OCI-LY3 (cell line): ENCODE measurements at regions not wholly inside any gene's neighbourhood (a gene's known extent, or its start where the extent isn't known, plus 50 kb on each side); places are given as distances from the start of the nearest gene placed in this dataset.

ENCODE experiments used
- H2AFZ ChIP-seq: fragments of 200-600, 300-600 bp; shearing (Covaris generic); 2 replicates; pipeline ENCODE4 v1.6.0; 2014; ENCODE audit warnings: antibody characterized with exemption, low read depth, low read length
- H3K27ac ChIP-seq: fragments of 200-600, 300-600 bp; sonication (generic); 2 replicates; pipeline ENCODE4 v1.5.1; 2014; ENCODE audit warnings: mild to moderate bottlenecking, low read length, moderate library complexity, mixed read lengths
- H3K27me3 ChIP-seq: fragments of 200-600, 300-600 bp; sonication (generic); 2 replicates; pipeline ENCODE4 v1.6.1; 2014; ENCODE audit warnings: low read depth, low read length, mixed read lengths
- H3K36me3 ChIP-seq: fragments of 200-600, 300-600 bp; sonication (generic); replicated peaks from 2 replicates; pipeline ENCODE3; 2014; ENCODE audit warnings: low read depth, low read length, mixed read lengths
- H3K4me1 ChIP-seq: fragments of 300-600, 200-600 bp; sonication (generic); 2 replicates; pipeline ENCODE4 v1.6.1; 2014; ENCODE audit warnings: low read length, mixed read lengths
- H3K4me2 ChIP-seq: fragments of 200-600, 300-600 bp; sonication (generic); 2 replicates; pipeline ENCODE4 v1.6.1; 2014; ENCODE audit warnings: low read length, mixed read lengths
- H3K4me3 ChIP-seq: fragments of 300-600, 200-600 bp; sonication (generic); 2 replicates; pipeline ENCODE4 v1.5.1; 2014; ENCODE audit warnings: antibody characterized with exemption, mild to moderate bottlenecking, low read length, moderate library complexity
- H3K79me2 ChIP-seq: fragments of 300-600, 200-600 bp; shearing (Covaris generic); 2 replicates; pipeline ENCODE4 v1.6.1; 2014; ENCODE audit warnings: mild to moderate bottlenecking, low read length, mixed read lengths
- H3K9ac ChIP-seq: fragments of 300-600, 200-600 bp; shearing (Covaris generic); 2 replicates; pipeline ENCODE4 v1.6.0; 2014; ENCODE audit warnings: mild to moderate bottlenecking, low read length, moderate library complexity
- H3K9me3 ChIP-seq: fragments of 200-600, 300-600 bp; shearing (Covaris generic); 2 replicates; pipeline ENCODE4 v1.6.1; 2014; ENCODE audit warnings: low read length, mixed read lengths; ENCODE audit not compliant: insufficient read depth
- H4K20me1 ChIP-seq: fragments of 200-600, 300-600 bp; sonication (generic); 2 replicates; pipeline ENCODE4 v1.6.1; 2016; ENCODE audit warnings: low read length, mixed read lengths; ENCODE audit not compliant: insufficient read depth
- CTCF ChIP-seq: fragments of 200-600, 300-600 bp; sonication (generic); IDR thresholded peaks from 2 replicates; pipeline ENCODE4 v1.5.1; 2014; ENCODE audit warnings: antibody characterized with exemption, low read length, low read depth
- EZH2phosphoT487 ChIP-seq: fragments of 200-600 bp; shearing (Covaris generic); IDR thresholded peaks from 2 replicates; pipeline ENCODE4 v1.6.1; 2018; ENCODE audit warnings: antibody characterized with exemption, mixed run types, low read depth

- H3K4me2 ChIP-seq, result no peak overlapping the region
- no peak overlapping the region for H2AFZ ChIP-seq
- no peaks in the 10 kb centered on the region for H3K79me2 ChIP-seq
- H3K27ac ChIP-seq, result no peak overlapping the region
- H3K9ac ChIP-seq, result no peak overlapping the region
- TF ChIP-seq EZH2phosphoT487, result no peak
- TF ChIP-seq CTCF, result no peak
- H3K9me3 ChIP-seq, result no peaks in the 10 kb centered on the region
- H3K4me1 ChIP-seq, result no peaks in the 10 kb centered on the region
- no peaks in the 10 kb centered on the region for H3K27me3 ChIP-seq
- no peak overlapping the region for H3K4me3 ChIP-seq
- no peaks in the 10 kb centered on the region for H4K20me1 ChIP-seq
- H3K36me3 ChIP-seq, result no peaks in the 10 kb centered on the region
These were observed 240.6 kb upstream of the GRIP1 start for GRCh38 chr12:66919466-66919865.

- H2AFZ ChIP-seq, result no peak overlapping the region
- no peaks in the 10 kb centered on the region for H3K9me3 ChIP-seq
- no peak overlapping the region for H3K4me3 ChIP-seq
- peaks cover 4% of the 10 kb centered on the region; the same call in 1 of the 2 replicates for H3K4me1 ChIP-seq
- H3K27ac ChIP-seq, result no peak overlapping the region
- TF ChIP-seq CTCF (no peak), EZH2phosphoT487 (no peak)
- H3K9ac ChIP-seq, result no peak overlapping the region
- H4K20me1 ChIP-seq, result no peaks in the 10 kb centered on the region
- no peak overlapping the region for H3K4me2 ChIP-seq
- H3K36me3 ChIP-seq, result no peaks in the 10 kb centered on the region
- no peaks in the 10 kb centered on the region for H3K79me2 ChIP-seq
- H3K27me3 ChIP-seq, result no peaks in the 10 kb centered on the region
These were observed 241.3 kb upstream of the GRIP1 start for GRCh38 chr12:66920205-66920604.

- no peak overlapping the region for H3K4me3 ChIP-seq
- H3K4me1 ChIP-seq, result peaks cover 5% of the 10 kb centered on the region; the same call in 1 of the 2 replicates
- H3K36me3 ChIP-seq, result no peaks in the 10 kb centered on the region
- H3K4me2 ChIP-seq, result no peak overlapping the region
- no peak overlapping the region for H3K9ac ChIP-seq
- TF ChIP-seq EZH2phosphoT487, result no peak
- TF ChIP-seq CTCF, result no peak
- H3K79me2 ChIP-seq, result no peaks in the 10 kb centered on the region
- H3K27me3 ChIP-seq, result no peaks in the 10 kb centered on the region
- H2AFZ ChIP-seq, result no peak overlapping the region
- no peaks in the 10 kb centered on the region for H3K9me3 ChIP-seq
- H3K27ac ChIP-seq, result no peak overlapping the region
- H4K20me1 ChIP-seq, result no peaks in the 10 kb centered on the region
These were observed 242.3 kb upstream of the GRIP1 start for GRCh38 chr12:66921151-66921550.

GRCh38 chr12:66925083-66925482, 246.2 kb upstream of the GRIP1 start:
- H3K27me3 ChIP-seq, result no peaks in the 10 kb centered on the region
- no peaks in the 10 kb centered on the region for H3K36me3 ChIP-seq
- no peak overlapping the region for H3K9ac ChIP-seq
- H4K20me1 ChIP-seq, result no peaks in the 10 kb centered on the region
- H3K9me3 ChIP-seq, result no peaks in the 10 kb centered on the region
- H2AFZ ChIP-seq, result no peak overlapping the region
- H3K4me3 ChIP-seq, result no peak overlapping the region
- peaks cover 12% of the 10 kb centered on the region for H3K4me1 ChIP-seq
- no peak overlapping the region for H3K4me2 ChIP-seq
- no peak for TF ChIP-seq CTCF
- no peak for TF ChIP-seq EZH2phosphoT487
- H3K79me2 ChIP-seq, result no peaks in the 10 kb centered on the region
- H3K27ac ChIP-seq, result no peak overlapping the region
